ENCODE measurements at regions not wholly inside any gene's neighbourhood (a gene's known extent, or its start where the extent isn't known, plus 50 kb on each side); places are given as distances from the start of the nearest gene placed in this dataset.

DNA sequence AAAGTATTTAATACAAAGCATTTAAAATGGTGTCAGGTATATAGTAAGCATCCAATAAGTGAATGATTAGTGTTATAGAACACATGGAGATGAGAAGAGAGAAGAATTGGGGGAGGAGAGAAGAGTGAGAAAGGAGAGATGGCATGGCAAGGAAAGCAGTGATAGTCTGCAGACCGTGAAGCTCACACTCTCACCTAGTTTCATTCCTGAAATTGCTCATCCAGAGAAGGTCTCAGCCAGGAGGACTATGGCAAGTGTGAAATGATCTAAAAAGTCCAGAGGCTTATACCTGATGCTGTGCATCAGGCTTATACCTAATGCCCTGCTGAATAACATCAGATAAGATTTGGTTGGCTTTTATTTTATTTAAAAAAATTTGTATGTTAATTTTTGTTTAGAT lies 351.6 kb upstream of the KLF12 start:
- DNase-seq (ENCODE audit: low read depth) = no peak

DNA sequence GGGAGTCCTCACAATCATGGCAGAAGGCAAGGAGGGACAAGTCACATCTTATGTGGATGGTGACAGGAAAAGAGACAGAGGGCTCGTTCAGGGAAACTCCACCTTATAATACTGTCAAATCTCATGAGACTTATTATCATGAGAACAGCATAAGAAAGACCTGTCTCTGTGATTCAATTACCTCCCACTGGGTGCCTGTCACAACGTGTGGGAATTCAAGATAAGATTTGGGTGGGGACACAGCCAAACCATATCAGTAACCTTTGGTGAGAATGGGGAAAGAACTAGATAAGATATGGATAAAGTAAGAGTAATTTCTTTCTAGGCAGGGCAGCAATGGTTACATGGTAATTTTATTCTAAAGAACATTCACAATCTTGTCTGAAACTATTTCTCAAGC lies 344.9 kb upstream of the KLF12 start:
- no peak for DNase-seq (ENCODE audit: low read depth)

DNA sequence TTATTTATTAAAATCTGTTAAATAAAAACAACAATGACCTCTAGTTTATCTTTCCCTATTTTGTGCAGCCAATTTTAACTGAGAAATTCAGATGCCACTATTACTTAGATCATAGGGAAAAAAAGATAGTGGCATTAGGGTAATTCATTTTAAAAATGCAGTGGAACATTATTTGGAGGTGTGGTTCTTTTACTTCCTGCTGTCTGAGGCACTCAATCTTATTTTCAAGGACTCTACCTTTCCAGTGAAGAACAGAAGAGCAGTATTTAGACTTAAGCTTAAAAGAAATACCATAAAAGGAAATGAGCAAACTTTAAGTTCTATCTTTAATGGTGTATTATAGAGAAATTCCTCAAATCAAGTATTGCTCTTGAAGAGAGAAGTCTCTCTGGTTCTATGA lies 342.6 kb upstream of the KLF12 start:
- DNase-seq (ENCODE audit: low read depth) = no peak

DNA sequence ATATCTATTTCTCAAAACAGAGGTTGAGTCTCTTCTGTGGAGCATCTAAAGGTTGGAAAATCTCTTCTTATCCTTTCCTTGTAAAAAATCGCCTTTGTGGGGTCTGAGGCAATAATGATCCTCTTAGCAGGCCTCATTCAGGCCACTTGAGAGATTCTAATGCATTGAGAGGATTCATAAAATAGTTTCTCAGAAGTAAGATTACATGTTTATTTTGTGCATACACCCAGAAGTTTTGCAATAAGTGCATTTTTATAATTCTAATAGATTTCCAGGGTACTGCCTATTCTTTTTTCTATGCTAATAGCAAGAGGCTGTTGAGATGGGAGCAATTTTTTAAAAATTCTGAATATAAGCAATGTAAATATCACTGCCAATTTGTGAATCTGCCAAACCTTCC lies 342.2 kb upstream of the KLF12 start:
- no peak for DNase-seq (ENCODE audit: low read depth)

DNA sequence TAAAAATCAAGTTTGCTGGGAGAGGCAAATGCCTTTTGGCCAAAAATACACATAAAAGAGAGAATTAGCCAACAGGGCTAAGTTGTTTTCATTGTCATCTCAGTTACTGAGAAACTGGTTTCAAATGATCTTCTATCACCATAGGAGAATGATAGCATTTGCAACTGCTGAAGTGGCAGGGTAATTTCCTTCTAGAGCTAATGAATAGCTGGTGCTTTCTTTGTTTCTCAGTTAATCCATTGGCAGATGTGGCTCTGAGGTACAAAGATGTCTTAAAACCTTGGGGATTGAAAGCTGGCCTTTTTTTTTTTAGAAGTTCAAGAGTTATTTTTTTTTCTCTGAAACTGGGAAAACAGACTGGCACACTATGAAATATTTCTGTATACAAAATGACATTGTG lies 332.7 kb upstream of the KLF12 start:
- no peak for DNase-seq (ENCODE audit: low read depth)

DNA sequence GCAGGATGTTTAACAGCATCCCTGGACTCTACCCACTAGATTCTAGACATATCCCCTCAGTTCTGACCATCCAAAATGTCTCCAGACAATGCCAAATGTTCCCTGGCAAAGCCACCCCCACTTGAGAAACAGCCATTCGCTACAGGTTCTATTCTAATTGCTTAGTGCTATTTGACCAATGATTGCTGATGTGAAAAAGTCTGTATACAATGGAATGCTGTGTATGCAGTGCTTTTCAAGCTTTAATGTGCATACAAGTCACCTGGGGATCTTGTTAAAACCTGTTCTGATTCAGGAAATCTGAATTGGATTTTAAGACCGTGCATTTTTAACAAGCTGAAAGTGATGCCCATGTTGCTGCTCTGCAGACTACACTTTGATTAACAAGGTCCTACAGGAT lies 331.8 kb upstream of the KLF12 start:
- DNase-seq (ENCODE audit: low read depth) = no peak

DNA sequence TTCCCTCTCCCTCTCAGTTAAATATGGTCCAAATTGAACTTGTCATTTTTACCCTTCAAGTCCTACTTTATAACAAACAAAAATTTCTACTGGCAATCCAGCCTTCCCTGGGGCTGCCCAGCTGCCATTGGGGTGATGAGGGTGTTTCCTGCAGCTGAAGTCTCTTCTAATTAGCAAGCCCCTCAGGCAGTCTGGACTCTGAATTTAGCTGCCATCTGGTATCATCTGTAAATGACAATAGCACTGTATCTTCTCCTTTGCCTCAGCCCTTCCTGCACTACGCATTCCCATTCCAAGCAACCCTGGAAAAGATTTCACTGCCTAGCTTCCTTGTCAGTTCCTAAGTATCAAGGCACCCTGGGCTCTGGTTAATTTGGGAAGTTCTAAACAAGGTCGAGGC lies 331.1 kb upstream of the KLF12 start:
- DNase-seq (ENCODE audit: low read depth) = no peak

DNA sequence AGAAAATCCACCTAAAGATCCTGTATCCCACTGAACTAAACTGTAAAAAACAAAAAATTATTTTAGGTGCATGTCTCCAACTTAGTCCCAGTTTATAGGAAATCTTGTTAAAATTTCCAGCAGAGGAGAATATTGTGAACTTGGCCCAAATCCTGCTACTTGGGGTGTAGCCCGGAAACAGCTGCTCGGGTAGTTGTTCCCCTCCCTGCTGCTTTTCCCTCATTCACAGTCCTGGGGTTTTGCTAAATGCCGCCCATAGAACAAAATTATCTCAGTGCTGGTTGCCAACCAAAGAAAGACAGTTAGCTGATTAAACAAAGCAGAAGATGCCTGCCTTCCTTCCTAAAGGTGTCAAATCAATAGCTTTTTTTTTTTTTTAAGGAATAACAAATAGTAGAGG lies 330.5 kb upstream of the KLF12 start:
- DNase-seq (ENCODE audit: low read depth) = no peak

DNA sequence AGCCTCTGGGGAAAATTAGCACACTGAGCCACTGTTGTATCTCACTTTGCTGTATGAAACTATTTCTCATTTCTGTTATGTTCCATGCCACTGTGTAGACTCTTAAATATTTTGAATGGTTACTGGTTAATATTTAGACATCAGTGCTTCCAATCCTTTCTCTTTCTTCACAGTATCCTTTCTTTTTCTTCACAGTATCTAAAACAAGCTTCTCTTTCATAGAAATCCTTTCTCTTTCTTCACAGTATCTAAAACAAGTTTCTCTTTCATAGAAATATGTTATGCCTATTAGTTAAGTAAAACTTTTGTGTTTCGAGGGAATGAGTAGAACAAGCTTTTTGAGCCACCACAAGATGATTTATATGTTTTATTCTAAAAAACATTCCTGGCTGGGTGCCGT lies 326.8 kb upstream of the KLF12 start:
- DNase-seq (ENCODE audit: low read depth) = no peak

DNA sequence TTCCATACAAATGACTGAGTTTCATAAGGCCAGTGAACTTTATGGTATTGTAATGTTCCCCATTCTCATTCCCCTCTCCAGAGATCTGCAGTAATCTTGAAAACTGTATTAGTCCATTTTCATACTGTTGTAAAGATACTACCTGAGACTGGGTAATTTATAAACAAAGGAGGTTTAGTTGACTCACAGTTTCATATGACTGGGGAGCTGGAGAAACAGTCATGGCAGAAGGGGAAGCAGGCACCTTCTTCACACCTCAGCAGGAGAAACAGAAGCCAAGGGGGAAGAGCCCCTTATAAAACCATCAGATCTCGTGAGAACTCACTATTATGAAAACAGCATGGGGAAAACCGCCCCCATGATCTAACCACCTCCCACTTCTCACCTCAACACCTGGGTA lies 318.7 kb upstream of the KLF12 start:
- DNase-seq (ENCODE audit: low read depth) = no peak

DNA sequence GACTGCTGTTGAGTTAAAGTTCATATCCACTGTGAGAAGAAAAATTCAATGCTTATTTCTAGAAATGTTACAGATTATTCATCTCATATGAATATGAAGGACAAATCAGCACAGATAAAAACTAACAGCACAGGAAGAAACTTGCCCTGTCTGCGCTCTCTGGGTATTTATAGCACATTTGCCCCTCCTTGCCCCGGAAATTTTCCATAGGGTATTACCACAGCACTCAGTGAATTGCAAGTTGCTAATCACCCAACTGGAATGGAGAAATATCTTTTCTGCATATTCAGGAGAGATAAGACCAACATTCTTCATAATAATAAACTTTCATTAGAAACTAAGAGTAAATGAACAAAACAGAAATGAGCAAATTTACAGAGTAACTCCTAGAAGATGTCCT lies 318.0 kb upstream of the KLF12 start:
- DNase-seq (ENCODE audit: low read depth) = no peak

DNA sequence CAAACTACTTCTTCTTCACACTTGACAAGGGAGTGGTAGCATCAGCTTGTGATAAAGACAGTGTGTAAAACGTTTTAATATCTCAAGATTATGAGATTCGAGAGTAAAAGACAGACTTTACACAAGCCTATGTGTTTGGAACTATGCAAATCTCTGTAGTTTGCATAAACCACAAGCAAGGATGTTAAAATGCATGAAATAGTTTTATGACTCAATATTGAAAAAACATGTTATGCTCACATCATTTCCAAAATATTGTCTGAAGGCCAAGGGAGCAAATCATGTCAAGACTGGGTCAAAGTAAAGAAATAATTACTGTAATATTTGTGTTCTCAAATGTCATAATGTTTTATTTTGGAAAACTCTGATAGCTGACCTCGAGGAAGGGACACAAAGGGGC lies 316.8 kb upstream of the KLF12 start:
- DNase-seq (ENCODE audit: low read depth) = no peak

DNA sequence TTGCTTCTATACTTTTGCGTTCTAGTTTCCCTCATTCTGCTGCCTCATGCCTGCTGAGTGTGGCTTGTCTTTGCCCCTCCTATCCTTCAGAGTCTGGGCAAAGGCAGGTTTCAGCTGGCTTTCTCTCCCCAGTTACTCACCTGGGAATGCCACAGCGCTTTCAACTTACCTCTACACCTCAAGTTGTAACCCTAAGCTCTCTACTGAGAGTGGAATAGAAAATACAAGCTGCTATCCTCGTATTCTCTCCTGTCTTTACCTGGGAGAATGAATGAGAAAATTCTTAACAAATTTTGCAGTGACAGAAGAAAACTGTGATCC lies 316.3 kb upstream of the KLF12 start:
- no peak for DNase-seq (ENCODE audit: low read depth)

DNA sequence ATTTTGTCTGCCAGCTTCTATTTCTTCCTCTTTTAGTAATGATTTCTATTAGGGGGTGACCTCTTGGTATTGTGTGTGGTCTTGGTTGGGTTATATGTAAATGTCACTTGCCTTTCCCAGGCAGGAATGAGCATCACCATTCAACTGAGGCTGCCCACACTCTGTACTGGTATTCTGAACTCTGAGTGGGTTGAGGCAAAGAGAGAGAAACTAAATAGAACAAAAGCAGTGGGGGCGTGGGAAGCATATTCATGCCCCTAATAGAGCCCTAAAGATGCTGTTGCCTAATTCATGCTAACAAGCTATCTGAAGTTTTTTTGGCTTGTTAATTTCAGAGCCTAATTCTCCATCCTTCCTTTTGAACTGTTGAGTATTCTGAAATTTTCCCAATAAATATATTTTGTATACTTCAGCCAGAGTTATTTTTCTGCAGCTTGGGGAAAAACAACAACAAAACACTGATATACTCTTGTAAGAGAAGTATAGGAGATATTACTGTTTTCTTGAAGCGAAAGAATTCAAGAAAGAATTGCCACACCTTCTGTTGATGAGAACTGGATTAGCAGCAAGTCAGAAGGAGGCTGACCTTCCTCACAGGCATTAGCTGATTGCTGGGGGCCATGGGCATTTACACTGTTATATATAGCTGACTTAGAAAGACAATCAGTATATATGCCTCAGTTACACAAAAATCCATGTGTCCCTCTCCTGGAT lies 315.8 kb upstream of the KLF12 start:
- DNase-seq (ENCODE audit: low read depth) = no peak

DNA sequence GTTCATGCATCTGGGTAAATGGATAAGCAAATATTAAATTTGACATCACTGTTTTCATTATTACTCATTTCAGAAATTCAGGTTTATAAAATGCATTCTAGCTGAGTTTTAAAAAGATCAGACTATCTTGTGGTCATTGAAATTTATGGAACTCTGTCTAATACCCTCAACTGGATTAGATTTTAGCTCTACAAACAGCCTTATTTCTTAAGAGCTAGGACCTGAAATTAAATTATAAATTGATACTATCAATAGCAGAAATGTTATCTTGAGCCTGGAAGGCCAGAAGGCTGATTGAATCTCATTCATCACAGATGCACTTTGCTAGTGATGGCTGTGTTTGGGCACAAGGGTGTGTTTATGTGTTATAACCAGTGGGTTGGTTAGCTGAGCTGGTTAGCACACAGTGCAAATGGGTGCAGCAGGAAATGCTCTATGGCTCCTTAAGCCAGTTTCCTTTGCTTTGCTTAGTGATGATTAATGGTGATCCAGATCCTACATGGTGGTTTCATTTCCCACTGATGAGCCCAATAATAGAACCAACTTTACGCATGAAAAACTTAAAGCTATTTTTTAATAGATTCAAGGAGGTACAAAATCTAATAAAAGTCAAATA lies 310.8 kb upstream of the KLF12 start:
- no peak for DNase-seq (ENCODE audit: low read depth)

DNA sequence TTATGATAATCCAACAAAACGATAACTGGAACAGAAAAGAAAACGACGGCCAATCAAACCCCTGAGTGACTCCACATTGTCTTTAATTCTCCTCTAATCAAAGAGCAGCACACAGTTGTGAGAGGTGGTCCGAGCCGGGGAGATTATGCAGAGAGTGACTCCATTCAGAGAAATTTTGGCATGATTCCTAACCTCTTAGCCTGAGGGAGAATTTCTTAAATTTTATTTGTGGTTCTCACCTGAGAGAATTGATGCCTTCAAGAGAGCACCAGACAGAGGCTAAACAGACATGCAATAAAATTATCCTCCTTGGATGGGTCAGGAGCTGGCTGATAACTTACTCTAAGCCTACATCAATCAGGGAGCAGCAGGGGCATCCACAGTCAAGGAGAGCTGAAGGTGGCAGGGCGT lies 310.0 kb upstream of the KLF12 start:
- no peak for DNase-seq (ENCODE audit: low read depth)

DNA sequence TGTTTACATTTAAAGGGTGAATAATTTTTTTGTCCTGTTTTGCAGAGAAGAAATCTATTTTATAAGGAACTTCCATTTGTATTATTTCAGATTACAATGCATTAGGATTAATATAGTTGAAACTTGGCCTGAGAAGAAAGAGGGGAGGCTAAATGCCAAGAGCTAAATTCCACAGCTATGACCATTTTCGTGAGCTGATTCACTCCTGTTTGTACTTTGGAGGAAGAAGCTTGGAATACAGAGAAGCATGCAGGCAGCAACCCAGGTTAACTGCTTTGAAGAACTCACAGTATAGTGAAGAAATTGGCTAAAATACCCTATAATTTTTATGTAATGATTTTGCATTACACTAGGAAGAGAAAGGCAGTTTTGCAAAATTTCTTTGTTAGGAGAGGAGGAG lies 309.4 kb upstream of the KLF12 start:
- no peak for DNase-seq (ENCODE audit: low read depth)

DNA sequence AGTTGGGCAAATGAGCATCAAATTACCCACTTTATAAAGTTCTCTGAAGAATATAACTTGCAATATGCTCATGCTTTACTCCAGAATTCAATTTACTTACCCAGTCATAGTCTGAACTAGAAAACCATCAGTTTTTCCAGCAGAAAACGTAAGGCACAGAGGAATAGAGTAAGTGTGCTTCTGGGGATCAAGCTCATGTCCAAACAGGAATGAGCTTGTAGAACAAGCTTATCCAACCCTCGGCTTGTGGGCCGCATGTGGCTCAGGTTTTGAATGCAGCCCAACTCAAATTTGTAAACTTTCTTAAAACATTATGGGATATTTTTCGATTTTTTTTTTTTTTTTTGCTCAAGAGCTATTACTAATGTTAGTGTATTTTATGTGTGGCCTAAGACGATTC lies 308.5 kb upstream of the KLF12 start:
- no peak for DNase-seq (ENCODE audit: low read depth)

DNA sequence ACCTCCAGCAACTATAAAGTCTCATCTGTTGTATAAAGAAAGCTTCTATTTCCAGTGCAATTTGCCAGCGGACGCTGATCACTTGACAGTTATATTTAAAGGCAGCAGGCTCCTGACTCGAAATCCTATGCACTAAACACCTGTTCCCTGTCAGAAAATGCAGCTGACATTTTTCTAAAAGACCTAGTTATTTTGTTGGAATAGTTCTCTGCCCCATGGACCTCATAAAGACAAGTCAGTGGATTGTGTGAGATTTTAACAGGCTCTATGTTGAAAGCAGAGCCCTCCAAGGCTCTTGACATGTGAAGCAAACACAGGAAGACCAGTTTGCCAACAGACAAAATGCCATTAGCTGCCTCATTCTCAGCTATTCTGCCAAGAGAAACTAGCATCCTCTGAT lies 304.7 kb upstream of the KLF12 start:
- DNase-seq (ENCODE audit: low read depth) = no peak

DNA sequence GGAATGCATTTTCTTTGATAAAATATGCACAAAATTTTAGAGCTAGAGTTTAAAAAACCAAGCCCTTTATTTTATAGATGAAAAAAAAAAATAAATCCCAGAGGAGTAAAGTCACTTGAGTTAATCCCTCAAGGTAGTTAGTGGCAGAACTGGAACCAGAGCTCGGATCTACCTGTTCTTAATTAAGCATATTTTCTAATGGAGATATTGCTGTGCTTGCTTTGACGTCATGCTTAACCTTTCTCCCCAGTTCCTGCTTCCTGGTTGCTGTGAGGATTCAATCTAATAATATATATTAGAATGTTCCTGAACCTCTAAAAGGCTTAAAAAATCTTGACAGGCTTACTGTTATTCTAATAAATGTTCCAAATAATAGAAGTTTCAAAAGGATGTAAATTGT lies 300.6 kb upstream of the KLF12 start:
- DNase-seq (ENCODE audit: low read depth) = no peak

DNA sequence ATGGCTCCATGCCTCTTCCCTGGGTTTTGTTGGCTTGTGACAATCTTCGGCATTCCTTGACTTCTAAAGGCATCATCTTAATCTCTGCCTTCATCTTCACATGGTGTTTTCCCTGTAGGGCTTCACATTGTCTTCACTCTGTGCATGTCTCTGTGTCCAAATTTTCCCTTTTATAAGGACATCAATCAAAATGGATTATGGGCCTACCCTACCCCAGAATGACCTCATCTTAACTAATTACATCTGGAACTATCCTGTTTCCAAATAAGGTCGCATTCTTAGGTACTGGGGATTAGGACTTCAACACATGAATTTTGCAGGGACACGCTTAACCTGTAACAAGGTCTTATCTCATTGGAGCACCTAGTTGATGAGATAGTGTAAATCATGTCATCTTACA lies 290.3 kb upstream of the KLF12 start:
- no peak for DNase-seq (ENCODE audit: low read depth)

DNA sequence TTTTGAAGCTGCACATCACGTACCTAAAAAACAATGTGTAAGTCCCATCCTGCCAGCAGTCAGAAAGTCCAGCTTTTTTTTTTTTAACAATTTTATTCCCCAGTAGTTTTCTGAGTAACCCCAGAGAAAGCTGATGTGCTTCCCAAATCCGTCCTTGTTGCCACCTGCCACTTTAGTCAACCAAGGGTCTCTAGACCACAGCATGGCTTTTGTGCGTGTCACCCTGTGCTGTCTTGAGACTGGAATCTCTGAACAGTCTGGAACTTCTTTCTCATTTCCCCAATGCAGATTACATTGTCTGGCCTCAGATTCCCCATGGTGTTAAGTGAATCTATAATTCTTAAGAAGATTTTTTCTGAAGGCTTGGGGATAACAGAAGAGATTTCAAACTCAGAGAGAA lies 289.2 kb upstream of the KLF12 start:
- DNase-seq (ENCODE audit: low read depth) = no peak

DNA sequence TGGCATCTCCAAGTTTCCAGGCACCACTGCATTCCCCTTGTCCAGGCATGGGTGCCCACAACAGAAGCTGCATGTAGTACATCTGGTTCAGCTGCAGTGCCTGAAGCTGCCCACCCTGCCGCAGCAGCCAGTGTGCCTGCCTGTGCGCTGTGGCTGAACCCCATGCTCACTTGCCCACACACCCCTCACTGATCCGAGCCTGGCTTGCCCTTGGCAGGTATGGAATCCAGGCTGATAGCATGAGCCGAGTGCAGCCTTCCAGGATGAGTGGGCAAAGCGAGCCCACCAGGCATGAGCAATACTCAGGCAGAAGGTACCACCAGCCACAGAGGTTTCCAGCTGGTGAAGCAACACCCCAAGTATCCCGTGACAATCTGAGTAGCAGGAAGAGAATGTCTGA lies 280.3 kb upstream of the KLF12 start:
- DNase-seq (ENCODE audit: low read depth) = no peak

DNA sequence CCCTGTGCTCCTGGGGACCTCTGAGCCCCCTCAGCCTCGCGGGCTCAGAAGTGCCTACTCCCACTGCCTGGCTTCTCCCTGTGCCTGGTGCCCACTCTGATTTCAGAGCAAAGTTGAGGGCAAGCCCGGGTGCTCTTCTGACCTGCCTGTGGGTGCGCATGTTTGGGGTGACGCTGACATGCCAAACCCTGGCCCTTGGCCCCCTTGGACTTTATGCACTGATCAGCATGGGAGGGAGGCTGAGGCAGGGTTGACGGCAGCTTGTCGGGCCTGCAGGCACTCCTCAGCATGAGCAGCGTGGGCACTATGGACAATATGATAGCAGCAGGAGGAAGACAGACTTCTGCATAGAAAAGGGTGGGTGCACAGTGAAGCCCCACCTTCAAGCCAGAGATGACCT lies 279.3 kb upstream of the KLF12 start:
- no peak for DNase-seq (ENCODE audit: low read depth)

DNA sequence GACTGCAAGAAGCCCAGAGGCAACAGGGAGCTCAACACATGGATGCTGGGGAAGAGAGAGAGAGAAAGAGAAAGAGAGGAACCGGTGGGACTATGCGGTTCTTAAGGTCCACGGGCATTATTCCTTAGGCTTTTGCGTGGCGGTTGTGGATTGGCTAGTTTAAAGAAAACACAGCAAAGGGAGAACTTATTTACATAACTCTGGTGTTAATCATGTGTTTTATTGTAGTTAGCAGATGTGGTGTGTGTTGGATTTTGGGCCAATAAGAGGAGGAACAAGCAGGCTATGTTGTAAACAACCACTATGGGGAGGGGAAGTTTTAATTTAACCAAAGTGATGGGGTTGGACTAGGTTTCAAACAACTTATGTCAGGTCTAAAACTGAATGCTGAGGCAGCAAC lies 275.3 kb upstream of the KLF12 start:
- DNase-seq (ENCODE audit: low read depth) = no peak
